Stimulated activated memory B cell treated with anti-CD40 and anti-IgM and Interleukin-4, amounts not matched to agents 10 μg/mL and 1 μg/mL and 100 μg/mL, for 72 hours (primary cell): ENCODE measurements at regions not wholly inside any gene's neighbourhood (a gene's known extent, or its start where the extent isn't known, plus 50 kb on each side); places are given as distances from the start of the nearest gene placed in this dataset.

Experiments used
- ATAC-seq: fragments of 150-1000 bp; cut with Tn5 transposase; 2 replicates; pipeline ENCODE4 v1.10.0; 2021
- H3K27ac Mint-ChIP-seq: one replicate; pipeline ENCODE4 v1.8.0; 2022; ENCODE audit warnings: mild to moderate bottlenecking, mixed read lengths
- H3K27me3 Mint-ChIP-seq: one replicate; pipeline ENCODE4 v1.8.0; 2022; ENCODE audit warnings: mixed read lengths
- H3K36me3 Mint-ChIP-seq: one replicate; pipeline ENCODE4 v1.8.0; 2022; ENCODE audit warnings: mixed read lengths
- H3K4me1 Mint-ChIP-seq: one replicate; pipeline ENCODE4 v1.8.0; 2022; ENCODE audit warnings: mixed read lengths
- H3K4me3 Mint-ChIP-seq: one replicate; pipeline ENCODE4 v1.8.0; 2022; ENCODE audit warnings: mild to moderate bottlenecking, moderate library complexity, mixed read lengths
- H3K9me3 Mint-ChIP-seq: one replicate; pipeline ENCODE4 v1.8.0; 2022; ENCODE audit warnings: mixed read lengths

DNA sequence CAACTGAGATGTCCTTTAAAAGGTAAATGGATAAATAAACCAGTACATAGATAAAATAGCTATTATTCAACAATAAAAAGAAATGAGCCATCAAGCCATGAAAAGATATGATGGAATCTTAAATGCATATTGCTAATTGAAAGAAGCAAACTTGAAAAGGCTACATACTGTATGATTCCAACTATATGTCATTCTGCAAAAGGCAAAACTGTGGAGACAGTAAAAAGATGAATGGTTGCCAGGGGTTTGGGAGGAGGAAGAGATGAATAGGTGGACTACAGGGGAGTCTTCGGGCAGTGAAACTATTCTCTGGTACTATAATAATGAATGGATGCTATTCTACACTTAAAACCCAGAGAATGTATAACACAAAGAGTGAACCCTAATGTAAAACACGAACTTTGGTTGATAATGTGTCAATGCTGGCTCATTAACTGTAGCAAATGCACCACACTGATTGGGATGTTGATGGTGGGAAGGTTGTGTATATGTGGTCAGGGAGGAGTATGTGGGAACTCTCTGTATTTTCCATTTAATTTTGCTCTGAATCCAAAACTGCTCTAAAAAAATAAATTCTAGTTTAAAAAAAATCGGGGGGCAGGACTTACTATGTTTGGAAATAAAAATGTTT, 73.7 kb upstream of the MYCN start:
- Mint-ChIP-seq H3K4me1 (no peaks in the 10 kb centered on the region), H3K27me3 (peaks cover 16% of the 10 kb centered on the region)
- ATAC-seq, result no peak

GRCh38 chr2:15867194-15868171, 72.9 kb upstream of the MYCN start:
- no peak for ATAC-seq
- H3K4me1 Mint-ChIP-seq, result no peaks in the 10 kb centered on the region
- H3K27ac Mint-ChIP-seq, result no peak overlapping the region
- no peaks in the 10 kb centered on the region for H3K36me3 Mint-ChIP-seq
- no peak overlapping the region for H3K4me3 Mint-ChIP-seq
- peaks cover 14% of the 10 kb centered on the region for H3K9me3 Mint-ChIP-seq
- H3K27me3 Mint-ChIP-seq, result peaks cover 8% of the 10 kb centered on the region

More for the DNA sequence above, 73.7 kb upstream of the MYCN start:
- H3K27ac Mint-ChIP-seq, result no peak overlapping the region
- H3K9me3 Mint-ChIP-seq, result peaks cover 12% of the 10 kb centered on the region
- H3K36me3 Mint-ChIP-seq, result no peaks in the 10 kb centered on the region
- no peak overlapping the region for H3K4me3 Mint-ChIP-seq

- peaks cover 14% of the 10 kb centered on the region for H3K9me3 Mint-ChIP-seq
- no peak for ATAC-seq
- H3K36me3 Mint-ChIP-seq, result no peaks in the 10 kb centered on the region
- no peak overlapping the region for H3K4me3 Mint-ChIP-seq
- H3K4me1 Mint-ChIP-seq, result no peaks in the 10 kb centered on the region
- H3K27me3 Mint-ChIP-seq, result peaks cover 1% of the 10 kb centered on the region
- no peak overlapping the region for H3K27ac Mint-ChIP-seq
Measured at GRCh38 chr2:15868186-15868585, 72.2 kb upstream of the MYCN start.

GRCh38 chr2:15868704-15869103, 71.6 kb upstream of the MYCN start:
- H3K36me3 Mint-ChIP-seq, result no peaks in the 10 kb centered on the region
- peaks cover 14% of the 10 kb centered on the region for H3K9me3 Mint-ChIP-seq
- no peaks in the 10 kb centered on the region for H3K27me3 Mint-ChIP-seq
- H3K4me3 Mint-ChIP-seq, result no peak overlapping the region
- H3K27ac Mint-ChIP-seq, result no peak overlapping the region
- no peaks in the 10 kb centered on the region for H3K4me1 Mint-ChIP-seq
- ATAC-seq, result no peak

DNA sequence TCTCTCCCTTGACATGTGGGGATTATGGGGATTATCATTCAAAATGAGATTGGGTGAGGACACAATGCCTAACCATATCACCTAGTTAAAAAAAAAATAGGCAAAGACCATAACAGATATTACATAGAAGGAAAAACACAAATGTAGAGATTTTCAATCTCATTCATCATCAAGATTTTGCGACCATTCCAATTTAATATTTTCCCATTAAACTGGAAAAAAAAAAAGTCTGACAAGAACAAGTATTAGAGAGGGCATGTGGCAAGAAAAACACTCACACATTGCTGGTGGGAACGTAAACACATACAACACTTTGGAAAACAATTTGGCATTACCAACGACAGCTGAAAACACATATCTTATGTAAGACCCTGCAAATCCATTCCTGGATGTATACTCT, 71.0 kb upstream of the MYCN start:
- Mint-ChIP-seq H3K9me3 (peaks cover 14% of the 10 kb centered on the region), H3K27ac (no peak overlapping the region), H3K4me1 (no peaks in the 10 kb centered on the region), H3K4me3 (no peak overlapping the region), H3K27me3 (no peaks in the 10 kb centered on the region), H3K36me3 (no peaks in the 10 kb centered on the region)
- no peak for ATAC-seq

GRCh38 chr2:15869871-15870270, 70.5 kb upstream of the MYCN start:
- Mint-ChIP-seq H3K9me3 (peaks cover 14% of the 10 kb centered on the region), H3K27ac (no peak overlapping the region), H3K27me3 (no peaks in the 10 kb centered on the region), H3K4me1 (no peaks in the 10 kb centered on the region), H3K4me3 (no peak overlapping the region), H3K36me3 (no peaks in the 10 kb centered on the region)
- no peak for ATAC-seq

- Mint-ChIP-seq H3K27me3 (no peaks in the 10 kb centered on the region), H3K4me3 (no peak overlapping the region), H3K36me3 (no peaks in the 10 kb centered on the region), H3K27ac (no peak overlapping the region), H3K9me3 (peaks cover 14% of the 10 kb centered on the region), H3K4me1 (no peaks in the 10 kb centered on the region)
- ATAC-seq, result no peak
Measured at GRCh38 chr2:15870565-15870964, 69.8 kb upstream of the MYCN start.

- no peaks in the 10 kb centered on the region for H3K27me3 Mint-ChIP-seq
- H3K9me3 Mint-ChIP-seq, result peaks cover 14% of the 10 kb centered on the region
- no peak overlapping the region for H3K27ac Mint-ChIP-seq
- no peaks in the 10 kb centered on the region for H3K36me3 Mint-ChIP-seq
- H3K4me3 Mint-ChIP-seq, result no peak overlapping the region
- ATAC-seq, result no peak
- no peaks in the 10 kb centered on the region for H3K4me1 Mint-ChIP-seq
Measured at GRCh38 chr2:15871239-15871783, 69.0 kb upstream of the MYCN start.

GRCh38 chr2:15872854-15873253, 67.5 kb upstream of the MYCN start:
- no peak overlapping the region for H3K27ac Mint-ChIP-seq
- no peak overlapping the region for H3K4me3 Mint-ChIP-seq
- no peaks in the 10 kb centered on the region for H3K27me3 Mint-ChIP-seq
- ATAC-seq, result no peak
- H3K4me1 Mint-ChIP-seq, result no peaks in the 10 kb centered on the region
- H3K36me3 Mint-ChIP-seq, result no peaks in the 10 kb centered on the region
- peaks cover 12% of the 10 kb centered on the region for H3K9me3 Mint-ChIP-seq

- no peaks in the 10 kb centered on the region for H3K27me3 Mint-ChIP-seq
- no peak overlapping the region for H3K4me3 Mint-ChIP-seq
- no peak overlapping the region for H3K27ac Mint-ChIP-seq
- no peak for ATAC-seq
- no peaks in the 10 kb centered on the region for H3K4me1 Mint-ChIP-seq
- no peaks in the 10 kb centered on the region for H3K36me3 Mint-ChIP-seq
- peaks cover 14% of the 10 kb centered on the region for H3K9me3 Mint-ChIP-seq
Measured at GRCh38 chr2:15874321-15874720, 66.0 kb upstream of the MYCN start.

- Mint-ChIP-seq H3K36me3 (no peaks in the 10 kb centered on the region), H3K4me1 (no peaks in the 10 kb centered on the region), H3K9me3 (peaks cover 15% of the 10 kb centered on the region), H3K27me3 (no peaks in the 10 kb centered on the region), H3K4me3 (no peak overlapping the region), H3K27ac (no peak overlapping the region)
- no peak for ATAC-seq
Measured at GRCh38 chr2:15874854-15875804, 65.2 kb upstream of the MYCN start.

GRCh38 chr2:15875969-15876705, 64.2 kb upstream of the MYCN start:
- Mint-ChIP-seq H3K36me3 (no peaks in the 10 kb centered on the region), H3K4me3 (no peak overlapping the region), H3K9me3 (peaks cover 10% of the 10 kb centered on the region), H3K27ac (no peak overlapping the region), H3K27me3 (no peaks in the 10 kb centered on the region), H3K4me1 (no peaks in the 10 kb centered on the region)
- ATAC-seq, result no peak

GRCh38 chr2:15880226-15881119, 59.9 kb upstream of the MYCN start:
- Mint-ChIP-seq H3K4me3 (no peak overlapping the region), H3K9me3 (peaks cover 6% of the 10 kb centered on the region), H3K27me3 (no peaks in the 10 kb centered on the region), H3K27ac (no peak overlapping the region), H3K36me3 (no peaks in the 10 kb centered on the region), H3K4me1 (no peaks in the 10 kb centered on the region)
- no peak for ATAC-seq

DNA sequence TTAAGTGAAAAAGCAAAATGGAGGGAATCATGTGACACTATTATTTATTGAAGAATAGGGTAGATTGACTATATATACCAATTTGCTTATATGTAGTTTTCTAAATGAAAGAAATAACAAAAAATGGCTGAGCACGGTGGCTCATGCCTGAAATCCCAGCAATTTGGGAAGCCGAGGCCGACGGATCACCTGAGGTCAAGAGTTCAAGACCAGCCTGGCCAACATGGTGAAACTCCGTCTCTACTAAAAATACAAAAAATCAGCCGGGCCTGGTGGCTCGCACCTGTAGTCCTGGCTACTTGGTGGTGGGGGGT, 59.3 kb upstream of the MYCN start:
- H3K4me1 Mint-ChIP-seq, result no peaks in the 10 kb centered on the region
- no peaks in the 10 kb centered on the region for H3K36me3 Mint-ChIP-seq
- H3K27ac Mint-ChIP-seq, result no peak overlapping the region
- peaks cover 6% of the 10 kb centered on the region for H3K9me3 Mint-ChIP-seq
- H3K4me3 Mint-ChIP-seq, result no peak overlapping the region
- no peak for ATAC-seq
- H3K27me3 Mint-ChIP-seq, result no peaks in the 10 kb centered on the region
